Sciatic nerve (tissue), 2 donors: ENCODE measurements at regions not wholly inside any gene's neighbourhood (a gene's known extent, or its start where the extent isn't known, plus 50 kb on each side); places are given as distances from the start of the nearest gene placed in this dataset.
"Not testable (repeated sequence)": the region's sequence is repeated elsewhere in the genome, so short reads cannot be mapped to it uniquely, and the experiment has no call there.

Source experiments
- ATAC-seq: fragments of 200-7000 bp; cut with Tn5 transposase; one replicate; pipeline ENCODE4 v1.9.1; 2020; ENCODE audit warnings: mild to moderate bottlenecking, moderate library complexity
- DNase-seq: peaks from one replicate; pipeline ENCODE4 v3.0.0-alpha.2; 2020; ENCODE audit warnings: low spot score
- intact Hi-C: fragments of 100-400 bp; cut with DNase I; formaldehyde crosslinking; loops from one replicate; pipeline ENCODE4 v1.14.2; 2022
- donor health status: DM: no; HTN: no; CAD: no.
- donor health status: DM: no; HTN: no; CAD: no.

DNA sequence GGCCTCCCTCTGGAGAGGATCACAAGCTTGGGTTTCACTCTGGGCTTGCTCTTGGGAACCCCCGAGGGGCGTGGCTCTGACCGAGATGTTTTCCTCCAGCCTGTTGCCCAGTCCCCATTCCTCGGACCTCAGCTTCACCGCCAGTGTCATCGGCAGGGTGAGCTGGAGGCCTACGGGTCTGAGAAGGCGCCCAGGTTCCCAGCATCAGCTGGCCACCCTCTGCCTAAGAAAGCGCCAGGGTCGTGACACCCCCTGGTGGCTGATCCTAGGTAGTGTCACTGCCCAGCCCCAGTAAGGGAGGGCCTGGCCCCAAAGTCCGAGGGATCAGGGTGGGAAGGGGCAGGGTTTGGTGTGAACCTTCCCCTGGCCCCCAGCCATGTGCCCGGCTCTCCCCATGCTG is 928.8 kb downstream of the TUBA3C start:
- ATAC-seq, DNase-seq, intact Hi-C loops: not testable (repeated sequence)

- DNase-seq, ATAC-seq, intact Hi-C loops: not testable (repeated sequence)
Observed at GRCh38 chr13:18248533-18249240, 932.9 kb downstream of the TUBA3C start.

GRCh38 chr13:18240086-18240485 is 941.5 kb downstream of the TUBA3C start:
- intact Hi-C loops, DNase-seq, ATAC-seq: not testable (repeated sequence)

- ATAC-seq, intact Hi-C loops: not testable (repeated sequence)
Observed at GRCh38 chr13:18238586-18238985, 943.0 kb downstream of the TUBA3C start.

GRCh38 chr13:18236528-18236815 is 945.2 kb downstream of the TUBA3C start:
- no peak for DNase-seq
- intact Hi-C loops: no loop called here
- ATAC-seq: no peak

More at GRCh38 chr13:18238586-18238985, 943.0 kb downstream of the TUBA3C start:
- not testable (repeated sequence) for DNase-seq

DNA sequence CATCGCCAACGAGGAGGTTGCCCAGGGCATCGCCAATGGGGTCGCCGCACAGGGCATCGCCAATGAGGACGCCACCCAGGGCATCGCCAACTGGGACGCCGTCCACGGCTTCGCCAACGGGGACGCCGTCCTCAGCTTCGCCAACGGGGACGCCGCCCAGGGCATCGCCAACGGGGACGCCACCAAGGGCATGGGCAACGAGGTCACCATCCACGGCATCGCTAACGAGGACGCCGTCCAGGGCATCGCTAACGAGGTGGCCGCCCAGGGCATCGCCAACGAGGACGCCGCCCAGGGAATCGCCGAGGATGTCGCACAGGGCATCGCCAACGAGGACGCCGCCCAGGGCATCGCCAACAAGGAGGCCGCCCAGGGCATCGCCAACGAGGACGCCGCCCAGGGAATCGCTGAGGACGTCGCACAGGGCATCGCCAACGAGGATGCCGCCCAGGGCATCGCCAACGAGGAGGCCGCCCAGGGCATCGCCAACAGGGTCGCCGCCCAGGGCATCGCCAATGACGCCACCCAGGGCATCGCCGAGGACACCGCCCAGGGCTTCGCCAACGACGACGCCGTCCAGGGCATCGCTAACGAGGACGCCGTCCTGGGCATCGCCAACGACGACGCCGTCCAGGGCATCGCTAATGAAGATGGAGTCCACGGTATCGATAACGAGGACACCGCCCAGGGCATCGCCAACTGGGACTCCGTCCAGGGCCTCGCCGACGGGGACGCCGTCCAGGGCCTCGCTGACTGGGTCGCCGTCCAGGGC is 945.7 kb downstream of the TUBA3C start:
- intact Hi-C loops: no loop called here
- ATAC-seq (peak; percentile 17), DNase-seq (no peak)

DNA sequence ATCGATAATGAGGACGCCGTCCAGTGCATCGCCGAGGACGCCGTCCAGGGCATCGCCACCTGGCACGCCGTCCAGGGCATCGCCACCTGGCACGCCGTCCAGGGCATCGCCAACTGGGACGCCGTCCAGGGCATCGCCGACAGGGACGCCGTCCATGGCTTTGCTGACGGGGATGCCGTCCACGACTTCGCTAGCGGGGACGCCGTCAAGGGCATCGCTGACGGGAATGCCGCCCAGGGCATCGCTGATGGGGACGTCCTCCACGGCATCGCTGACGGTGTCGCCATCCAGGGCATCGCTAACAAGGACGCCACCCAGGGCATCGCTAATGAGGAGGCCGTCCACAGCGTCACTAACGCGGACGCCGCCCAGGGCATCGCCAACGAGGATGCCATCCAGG is 946.5 kb downstream of the TUBA3C start:
- intact Hi-C loops: no loop called here
- DNase-seq: no peak
- no peak for ATAC-seq

- ATAC-seq, DNase-seq, intact Hi-C loops: not testable (repeated sequence)
Observed at GRCh38 chr13:18234451-18234850, 947.2 kb downstream of the TUBA3C start.

GRCh38 chr13:18233783-18234299 is 947.8 kb downstream of the TUBA3C start:
- intact Hi-C loops: no loop called here
- no peak for ATAC-seq
- DNase-seq: no peak

DNA sequence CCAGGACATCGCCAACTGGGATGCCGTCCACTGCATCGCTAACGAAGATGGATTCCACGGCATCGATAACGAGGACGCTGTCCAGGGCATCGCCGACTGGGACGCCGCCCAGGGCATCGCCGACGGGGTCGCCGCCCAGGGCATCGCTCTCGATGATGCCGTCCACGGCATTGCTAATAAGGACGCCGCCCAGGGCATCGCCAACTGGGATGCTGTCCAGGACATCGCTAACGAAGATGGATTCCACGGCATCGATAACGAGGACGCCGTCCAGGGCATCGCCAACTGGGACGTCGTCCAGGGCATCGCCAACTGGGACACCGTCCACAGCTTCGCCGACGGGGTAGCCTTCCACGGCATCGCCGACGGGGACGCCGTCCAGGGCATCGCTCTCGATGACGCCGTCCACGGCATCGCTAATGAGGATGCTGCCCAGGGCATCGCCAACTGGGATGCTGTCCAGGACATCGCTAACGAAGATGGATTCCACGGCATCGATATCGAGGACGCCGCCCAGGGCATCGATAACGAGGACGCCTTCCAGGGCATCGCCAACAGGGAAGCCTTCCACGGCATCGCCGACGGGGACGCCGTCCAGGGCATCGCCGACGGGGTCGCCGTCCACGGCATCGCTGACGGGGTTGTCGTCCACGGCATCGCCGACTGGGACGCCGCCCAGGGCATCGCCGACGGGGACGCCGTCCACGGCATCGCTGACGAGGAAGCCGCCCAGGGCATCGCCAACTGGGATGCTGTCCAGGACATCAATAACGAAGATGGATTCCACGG is 948.4 kb downstream of the TUBA3C start:
- intact Hi-C loops: no loop called here
- no peak for ATAC-seq

GRCh38 chr13:18232298-18232993 is 949.2 kb downstream of the TUBA3C start:
- intact Hi-C loops: no loop called here
- DNase-seq (no peak), ATAC-seq (peak; percentile 17)

More for the DNA sequence above, 948.4 kb downstream of the TUBA3C start:
- no peak for DNase-seq

DNA sequence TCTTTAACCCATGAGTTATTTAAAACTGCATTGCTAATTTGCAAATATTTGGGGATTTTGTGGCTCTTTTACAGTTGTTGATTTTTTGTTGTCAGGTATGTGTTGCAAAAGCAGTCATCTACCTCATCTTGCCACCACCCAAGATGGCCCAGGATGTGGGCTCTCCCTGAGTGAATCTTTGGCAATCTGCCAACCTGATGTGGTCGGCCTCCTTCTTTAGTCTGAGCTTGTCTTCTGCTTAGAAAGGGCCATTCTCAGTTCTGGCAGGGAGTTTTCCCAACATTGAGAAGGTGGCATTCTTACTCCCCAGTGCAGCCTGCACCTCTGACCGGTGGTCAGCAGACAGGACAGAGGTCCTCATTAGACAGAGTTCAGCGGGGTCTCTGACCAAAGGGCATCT is 957.2 kb downstream of the TUBA3C start:
- DNase-seq, ATAC-seq, intact Hi-C loops: not testable (repeated sequence)

DNA sequence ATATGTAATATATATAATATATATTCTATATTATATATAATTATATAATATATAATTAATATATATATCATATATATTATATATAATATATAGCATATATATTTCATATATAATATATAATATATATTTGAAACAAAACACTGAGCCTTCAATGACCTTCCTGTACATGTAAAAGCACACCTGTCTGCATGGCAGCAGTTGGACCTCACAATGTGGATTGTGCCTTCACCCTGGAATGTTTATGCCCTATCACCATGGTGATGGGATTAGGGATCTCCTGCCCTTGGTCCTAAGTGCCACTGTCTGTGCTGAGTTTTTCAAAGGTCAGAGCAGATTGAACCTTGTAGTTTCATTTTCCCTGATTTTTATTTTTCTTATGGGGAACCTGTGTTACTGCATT is 966.9 kb downstream of the TUBA3C start:
- intact Hi-C loops: not testable (repeated sequence)
- ATAC-seq: peak; percentile 48

DNA sequence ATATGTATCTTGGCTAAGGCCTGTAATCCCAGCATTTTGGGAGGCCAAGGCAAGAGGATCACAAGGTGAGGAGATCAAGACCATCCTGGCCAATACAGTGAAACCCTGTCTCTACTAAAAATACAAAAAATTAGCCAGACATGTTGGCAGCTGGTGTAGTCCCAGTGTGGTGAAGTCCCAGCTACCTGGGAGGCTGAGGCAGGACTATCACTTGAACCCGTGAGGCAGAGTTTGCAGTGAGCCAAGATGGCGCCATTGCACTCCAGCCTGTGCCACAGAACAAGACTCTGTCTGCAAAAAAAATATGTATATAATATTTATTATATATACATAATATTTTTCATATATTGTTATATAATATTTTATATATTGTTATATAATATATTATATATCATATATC is 968.1 kb downstream of the TUBA3C start:
- DNase-seq, intact Hi-C loops: not testable (repeated sequence)
- ATAC-seq: peak; percentile 59

More for the DNA sequence above, 966.9 kb downstream of the TUBA3C start:
- not testable (repeated sequence) for DNase-seq

- ATAC-seq (peak; percentile 87), DNase-seq (no peak)
- intact Hi-C loops: no loop called here
Observed at GRCh38 chr13:18212873-18213272, 968.8 kb downstream of the TUBA3C start.

GRCh38 chr13:18211752-18212560 is 969.7 kb downstream of the TUBA3C start:
- peak; percentile 68 for DNase-seq

GRCh38 chr13:18204614-18205178 is 976.9 kb downstream of the TUBA3C start:
- ATAC-seq: peak; percentile 42
- DNase-seq, intact Hi-C loops: not testable (repeated sequence)

More at GRCh38 chr13:18211752-18212560, 969.7 kb downstream of the TUBA3C start:
- ATAC-seq: peak; percentile 94
- intact Hi-C loops: not testable (repeated sequence)

DNA sequence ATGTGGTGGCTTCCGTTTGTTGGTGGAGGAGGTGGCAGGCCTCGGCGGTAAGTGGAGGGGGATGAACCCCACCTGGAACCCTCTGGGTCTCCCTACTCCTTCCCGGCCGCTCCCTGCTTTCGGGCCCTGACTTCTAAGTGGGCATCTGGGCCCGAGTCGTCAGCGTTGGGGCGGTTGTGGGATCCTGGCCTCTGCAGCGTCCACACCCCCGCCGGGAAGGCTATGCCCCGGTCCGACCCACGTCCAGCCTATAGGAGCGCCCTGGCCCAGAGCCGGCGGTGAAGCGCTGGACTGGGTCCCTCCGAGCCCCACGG is 986.3 kb downstream of the TUBA3C start:
- ATAC-seq, intact Hi-C loops, DNase-seq: not testable (repeated sequence)
